Transverse colon (tissue), 4 donors: ENCODE measurements at regions not wholly inside any gene's neighbourhood (a gene's known extent, or its start where the extent isn't known, plus 50 kb on each side); places are given as distances from the start of the nearest gene placed in this dataset.

Experiments used
- DNase-seq: peaks from one replicate; pipeline ENCODE4 v3.0.0-alpha.2; 2019
- H3K27ac ChIP-seq, 4 donors: fragments of 200-600 bp; sonication (generic); 2 replicates each; pipeline ENCODE4 v1.5.1; 2016 to 2018; ENCODE audit warnings: inconsistent platforms in 4 of 4
- H3K27me3 ChIP-seq: fragments of 200-600 bp; sonication (generic); 2 replicates; pipeline ENCODE4 v1.5.1; 2017; ENCODE audit warnings: inconsistent platforms
- H3K36me3 ChIP-seq, 4 donors: fragments of 200-600 bp; sonication (generic); 2 replicates each; pipeline ENCODE4 v1.5.1; 2017 to 2019; ENCODE audit warnings: inconsistent platforms in 4 of 4
- H3K4me1 ChIP-seq, 4 donors: fragments of 200-600 bp; sonication (generic); 2 replicates each; pipeline ENCODE4 v1.5.1; 2017 to 2020; ENCODE audit warnings: inconsistent platforms in 4 of 4
- H3K4me3 ChIP-seq, 4 donors: fragments of 200-600 bp; sonication (generic); 1 replicate in 1 of 4; 2 replicates in 3 of 4; pipeline versions ENCODE4 v1.5.1 to v1.6.1; 2017 to 2019; ENCODE audit warnings: inconsistent platforms in 4 of 4
- H3K9me3 ChIP-seq, 2 donors: fragments of 200-600 bp; sonication (generic); 2 replicates each; pipeline ENCODE4 v1.5.1; 2017 to 2019; ENCODE audit warnings: inconsistent platforms in 2 of 2
- EP300 ChIP-seq: sonication (generic); formaldehyde crosslinking; IDR thresholded peaks from one replicate; pipeline ENCODE4 v1.6.1; 2017; ENCODE audit warnings: antibody characterized with exemption, low read depth
- POLR2A ChIP-seq: fragments of 450-650 bp; IDR thresholded peaks from one replicate; pipeline ENCODE4 v1.6.1; 2016; ENCODE audit warnings: antibody characterized with exemption, mild to moderate bottlenecking, moderate library complexity
- POLR2AphosphoS5 ChIP-seq, 3 donors: sonication (generic); formaldehyde crosslinking; IDR thresholded peaks; one replicate each; pipeline ENCODE4 v1.6.1; 2016; ENCODE audit warnings: antibody characterized with exemption in 3 of 3
- WGBS, 2 donors: methylation state at CpG; one replicate each; pipeline ENCODE4 v1.1.5; 2018; ENCODE audit warnings: low coverage in 1 of 2; 5-methylcytosine and 5-hydroxymethylcytosine counted together
- in situ Hi-C, 4 donors: fragments of 200-750 bp; cut with MboI; loops; one replicate each; pipeline versions ENCODE4 v1.15.0 to v1.15.1; 2017; ENCODE audit warnings: low sequenced_read_pairs in 3 of 4, low pct_ligation_motif_present in 1 of 4, low pct_unique_long_range_greater_than_20kb in 1 of 4
- intact Hi-C: fragments of 100-400 bp; cut with DNase I; formaldehyde crosslinking; loops from one replicate; pipeline ENCODE4 v1.15.1; 2023; ENCODE audit warnings: low total_unique reads
- TF ChIP-seq, protein P1 (sequence below), 5 experiments: fragments of 200-600 bp in 3 of 5; fragments of 450-650 bp in 2 of 5; sonication (generic) in 3 of 5; IDR thresholded peaks; 1 replicate in 2 of 5; 2 replicates in 3 of 5; pipeline ENCODE4 v1.5.1; 2016 to 2017; ENCODE audit warnings: antibody characterized with exemption in 5 of 5, inconsistent platforms in 3 of 5, mild to moderate bottlenecking in 2 of 5, moderate library complexity in 1 of 5

DNA sequence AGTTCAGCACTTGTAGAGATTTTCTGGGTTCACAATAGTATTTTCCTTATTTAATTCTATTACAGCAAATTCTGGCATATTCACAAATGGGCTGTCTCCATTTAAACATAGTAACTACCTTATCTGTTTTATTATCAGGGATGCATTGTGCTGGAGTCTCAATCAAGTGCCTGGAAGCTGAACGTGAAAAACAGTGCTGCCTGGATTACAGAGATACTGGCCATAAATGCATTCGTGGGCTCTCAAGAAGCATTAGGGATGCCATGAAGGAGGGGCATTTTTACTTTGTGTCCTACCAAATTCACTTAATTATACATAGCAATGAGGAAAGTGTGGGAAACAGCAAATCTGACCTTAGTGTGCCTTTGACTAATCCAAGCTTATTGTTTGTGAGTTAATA lies 184.6 kb downstream of the ABCC12 start:
- no peak overlapping the region for H3K27ac ChIP-seq
- no peaks in the 10 kb centered on the region for H3K27me3 ChIP-seq
- H3K9me3 ChIP-seq = no peaks in the 10 kb centered on the region
- no peak overlapping the region for H3K4me3 ChIP-seq
- 27 to 72% methylated on average over 2 of the region's 2 CpGs for WGBS, 2 donors
- DNase-seq = no peak
- intact Hi-C loops = no loop called here
- no peaks in the 10 kb centered on the region for H3K36me3 ChIP-seq
- in situ Hi-C loops = no loop called here
- no peaks in the 10 kb centered on the region for H3K4me1 ChIP-seq
- TF ChIP-seq, protein P1, sequence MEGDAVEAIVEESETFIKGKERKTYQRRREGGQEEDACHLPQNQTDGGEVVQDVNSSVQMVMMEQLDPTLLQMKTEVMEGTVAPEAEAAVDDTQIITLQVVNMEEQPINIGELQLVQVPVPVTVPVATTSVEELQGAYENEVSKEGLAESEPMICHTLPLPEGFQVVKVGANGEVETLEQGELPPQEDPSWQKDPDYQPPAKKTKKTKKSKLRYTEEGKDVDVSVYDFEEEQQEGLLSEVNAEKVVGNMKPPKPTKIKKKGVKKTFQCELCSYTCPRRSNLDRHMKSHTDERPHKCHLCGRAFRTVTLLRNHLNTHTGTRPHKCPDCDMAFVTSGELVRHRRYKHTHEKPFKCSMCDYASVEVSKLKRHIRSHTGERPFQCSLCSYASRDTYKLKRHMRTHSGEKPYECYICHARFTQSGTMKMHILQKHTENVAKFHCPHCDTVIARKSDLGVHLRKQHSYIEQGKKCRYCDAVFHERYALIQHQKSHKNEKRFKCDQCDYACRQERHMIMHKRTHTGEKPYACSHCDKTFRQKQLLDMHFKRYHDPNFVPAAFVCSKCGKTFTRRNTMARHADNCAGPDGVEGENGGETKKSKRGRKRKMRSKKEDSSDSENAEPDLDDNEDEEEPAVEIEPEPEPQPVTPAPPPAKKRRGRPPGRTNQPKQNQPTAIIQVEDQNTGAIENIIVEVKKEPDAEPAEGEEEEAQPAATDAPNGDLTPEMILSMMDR (IDR thresholded peaks at IDR 0.05) = no peak
- TF ChIP-seq POLR2AphosphoS5 (IDR thresholded peaks at IDR 0.05) (no peak), POLR2A (no peak), EP300 (no peak)

GRCh38 chr16:47970291-47970931 lies 185.4 kb downstream of the ABCC12 start:
- H3K9me3 ChIP-seq = no peaks in the 10 kb centered on the region
- 10 to 14% methylated on average over 2 of the region's 2 CpGs for WGBS, 2 donors
- no peak overlapping the region for H3K27ac ChIP-seq
- TF ChIP-seq EP300 = no peak
- H3K4me3 ChIP-seq = no peak overlapping the region
- H3K27me3 ChIP-seq = no peaks in the 10 kb centered on the region
- no peaks in the 10 kb centered on the region for H3K4me1 ChIP-seq
- H3K36me3 ChIP-seq = no peaks in the 10 kb centered on the region
- DNase-seq = no peak
- intact Hi-C loops (no loop called here), in situ Hi-C loops (no loop called here)

- DNase-seq = no peak
- H3K27me3 ChIP-seq = no peaks in the 10 kb centered on the region
- intact Hi-C loops = no loop called here
- no peaks in the 10 kb centered on the region for H3K4me1 ChIP-seq
- 38 to 41% methylated on average over 2 of the region's 2 CpGs for WGBS, 2 donors
- no peak overlapping the region for H3K4me3 ChIP-seq
- H3K36me3 ChIP-seq = no peaks in the 10 kb centered on the region
- no peaks in the 10 kb centered on the region for H3K9me3 ChIP-seq
- H3K27ac ChIP-seq = no peak overlapping the region
- in situ Hi-C loops = no loop called here
- TF ChIP-seq EP300 (no peak), POLR2A (no peak), POLR2AphosphoS5 (IDR thresholded peaks at IDR 0.05) (no peak)
- TF ChIP-seq, protein P1 (IDR thresholded peaks at IDR 0.05) = no peak
Observed at GRCh38 chr16:47967374-47967773, 188.4 kb downstream of the ABCC12 start.

DNA sequence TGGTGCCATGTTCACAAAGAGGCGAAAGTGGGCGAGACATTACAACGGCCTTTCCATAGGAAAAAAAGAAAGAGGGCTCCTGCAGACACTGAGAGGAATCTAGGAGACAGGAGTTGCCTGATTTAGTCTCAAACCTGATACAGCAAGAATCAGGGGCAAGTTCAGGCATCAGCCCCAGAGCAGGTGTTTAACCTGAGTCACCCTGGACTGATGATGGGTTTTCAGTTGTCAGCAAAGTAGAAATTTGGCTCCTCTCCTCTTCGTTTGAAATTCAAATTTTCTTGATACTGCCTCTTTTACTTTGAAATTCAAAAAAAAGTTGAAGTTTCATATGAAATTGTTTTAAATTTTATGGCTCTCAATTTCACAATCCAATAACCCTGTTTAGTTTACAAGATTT lies 189.5 kb downstream of the ABCC12 start:
- TF ChIP-seq POLR2A = no peak
- TF ChIP-seq EP300 = no peak
- TF ChIP-seq, protein P1 (IDR thresholded peaks at IDR 0.05) = no peak
- TF ChIP-seq POLR2AphosphoS5 (IDR thresholded peaks at IDR 0.05) = no peak
- H3K36me3 ChIP-seq = no peaks in the 10 kb centered on the region
- no peaks in the 10 kb centered on the region for H3K27me3 ChIP-seq
- no peak overlapping the region for H3K4me3 ChIP-seq
- in situ Hi-C loops = no loop called here
- intact Hi-C loops = no loop called here
- H3K27ac ChIP-seq = no peak overlapping the region
- 29 to 79% methylated on average over 1 to 4 of the region's 4 CpGs for WGBS, 2 donors
- no peak for DNase-seq
- H3K9me3 ChIP-seq = no peaks in the 10 kb centered on the region
- no peaks in the 10 kb centered on the region for H3K4me1 ChIP-seq

DNA sequence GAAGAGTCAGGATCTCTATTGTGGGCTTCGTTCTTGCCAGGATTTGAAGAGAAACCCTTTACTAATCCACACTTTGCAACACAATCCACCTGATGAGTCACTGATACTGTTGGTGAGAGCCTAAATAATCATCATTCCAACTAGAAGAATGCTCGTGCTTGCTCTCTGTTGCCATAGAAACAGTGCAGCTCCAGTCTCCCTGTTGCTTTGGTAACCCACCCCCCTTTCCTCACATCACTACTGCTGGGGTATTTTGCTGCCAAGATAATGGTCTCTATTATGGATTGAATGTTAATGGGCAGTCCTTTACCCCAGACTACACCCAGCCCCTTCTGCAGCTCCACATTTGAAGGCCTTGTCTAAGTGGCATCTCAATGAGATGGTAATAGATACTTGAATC lies 190.4 kb downstream of the ABCC12 start:
- no peak for TF ChIP-seq POLR2A
- no peak for TF ChIP-seq POLR2AphosphoS5 (IDR thresholded peaks at IDR 0.05)
- TF ChIP-seq, protein P1 (IDR thresholded peaks at IDR 0.05) = no peak
- no peak for TF ChIP-seq EP300
- Histone ChIP-seq H3K27me3 (no peaks in the 10 kb centered on the region), H3K4me3 (no peak overlapping the region), H3K27ac (no peak overlapping the region), H3K4me1 (no peaks in the 10 kb centered on the region), H3K9me3 (no peaks in the 10 kb centered on the region), H3K36me3 (no peaks in the 10 kb centered on the region)
- WGBS, 2 donors = 31 to 71% methylated on average over 1 to 2 of the region's 2 CpGs
- in situ Hi-C loops = no loop called here
- intact Hi-C loops = no loop called here
- DNase-seq = no peak
